Ascending aorta (tissue), 2 donors: ENCODE measurements at regions not wholly inside any gene's neighbourhood (a gene's known extent, or its start where the extent isn't known, plus 50 kb on each side); places are given as distances from the start of the nearest gene placed in this dataset.

Source experiments
- DNase-seq, 2 donors: peaks; one replicate each; pipeline ENCODE4 v3.0.0-alpha.2; 2019; ENCODE audit warnings: low spot score in 2 of 2
- H3K27ac ChIP-seq, 2 donors: fragments of 200-600 bp; sonication (generic); one replicate each; pipeline ENCODE4 v1.5.1; 2016 to 2017; ENCODE audit warnings: mild to moderate bottlenecking in 1 of 2
- H3K27me3 ChIP-seq: fragments of 200-600 bp; sonication (generic); one replicate; pipeline ENCODE4 v1.5.1; 2017
- H3K36me3 ChIP-seq, 2 donors: fragments of 200-600 bp; sonication (generic); one replicate each; pipeline ENCODE4 v1.5.1; 2016
- H3K4me1 ChIP-seq, 2 donors: fragments of 200-600 bp; sonication (generic); one replicate each; pipeline ENCODE4 v1.5.1; 2016 to 2017; ENCODE audit warnings: mild to moderate bottlenecking in 1 of 2
- H3K4me3 ChIP-seq, 2 donors: fragments of 200-600 bp; sonication (generic); one replicate each; pipeline ENCODE4 v1.5.1; 2016 to 2017; ENCODE audit warnings: mild to moderate bottlenecking in 1 of 2
- H3K9me3 ChIP-seq, 2 donors: fragments of 200-600 bp; sonication (generic); one replicate each; pipeline ENCODE4 v1.5.1; 2016
- intact Hi-C: fragments of 100-400 bp; cut with DNase I; formaldehyde crosslinking; loops from one replicate; pipeline ENCODE4 v1.15.1; 2023
- TF ChIP-seq, protein P1 (sequence below), 3 experiments: fragments of 200-600 bp in 2 of 3; fragments of 450-650 bp in 1 of 3; sonication (generic) in 2 of 3; IDR thresholded peaks; one replicate each; pipeline ENCODE4 v1.5.1; 2016 to 2019; ENCODE audit warnings: antibody characterized with exemption in 3 of 3, mild to moderate bottlenecking in 1 of 3, moderate library complexity in 1 of 3

DNA sequence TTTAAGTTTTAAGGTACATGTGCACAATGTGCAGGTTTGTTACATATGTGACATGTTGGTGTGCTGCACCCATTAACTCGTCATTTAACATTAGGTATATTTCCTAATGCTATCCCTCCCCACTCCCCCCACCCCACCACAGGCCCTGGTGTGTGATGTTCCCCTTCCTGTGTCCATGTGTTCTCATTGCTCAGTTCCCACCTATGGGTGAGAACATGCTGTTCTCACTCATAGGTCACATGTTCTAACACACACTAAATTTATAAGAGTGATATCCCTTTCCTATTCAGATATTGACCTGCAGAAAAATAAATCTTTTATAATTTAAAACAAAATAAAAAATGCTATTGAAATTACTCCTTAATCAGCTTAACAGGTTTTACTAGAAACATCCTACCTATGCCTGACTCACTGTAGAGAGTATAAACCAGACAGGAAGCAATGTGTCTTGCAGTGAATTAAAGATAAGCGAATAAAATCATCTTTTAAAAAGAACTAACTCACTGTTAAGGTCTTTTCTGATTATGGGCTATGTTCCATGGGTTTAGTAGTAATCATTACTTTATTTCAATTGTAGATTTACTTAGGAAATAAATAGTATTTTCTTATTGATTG is 82.0 kb upstream of the DPH5 start:
- Histone ChIP-seq H3K4me1 (no peaks in the 10 kb centered on the region), H3K36me3 (no peaks in the 10 kb centered on the region), H3K27ac (no peak overlapping the region), H3K27me3 (no peaks in the 10 kb centered on the region), H3K4me3 (no peak overlapping the region), H3K9me3 (no peaks in the 10 kb centered on the region)
- no peak for DNase-seq
- TF ChIP-seq, protein P1, sequence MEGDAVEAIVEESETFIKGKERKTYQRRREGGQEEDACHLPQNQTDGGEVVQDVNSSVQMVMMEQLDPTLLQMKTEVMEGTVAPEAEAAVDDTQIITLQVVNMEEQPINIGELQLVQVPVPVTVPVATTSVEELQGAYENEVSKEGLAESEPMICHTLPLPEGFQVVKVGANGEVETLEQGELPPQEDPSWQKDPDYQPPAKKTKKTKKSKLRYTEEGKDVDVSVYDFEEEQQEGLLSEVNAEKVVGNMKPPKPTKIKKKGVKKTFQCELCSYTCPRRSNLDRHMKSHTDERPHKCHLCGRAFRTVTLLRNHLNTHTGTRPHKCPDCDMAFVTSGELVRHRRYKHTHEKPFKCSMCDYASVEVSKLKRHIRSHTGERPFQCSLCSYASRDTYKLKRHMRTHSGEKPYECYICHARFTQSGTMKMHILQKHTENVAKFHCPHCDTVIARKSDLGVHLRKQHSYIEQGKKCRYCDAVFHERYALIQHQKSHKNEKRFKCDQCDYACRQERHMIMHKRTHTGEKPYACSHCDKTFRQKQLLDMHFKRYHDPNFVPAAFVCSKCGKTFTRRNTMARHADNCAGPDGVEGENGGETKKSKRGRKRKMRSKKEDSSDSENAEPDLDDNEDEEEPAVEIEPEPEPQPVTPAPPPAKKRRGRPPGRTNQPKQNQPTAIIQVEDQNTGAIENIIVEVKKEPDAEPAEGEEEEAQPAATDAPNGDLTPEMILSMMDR (IDR thresholded peaks at IDR 0.05) = no peak
- intact Hi-C loops = no loop called here

DNA sequence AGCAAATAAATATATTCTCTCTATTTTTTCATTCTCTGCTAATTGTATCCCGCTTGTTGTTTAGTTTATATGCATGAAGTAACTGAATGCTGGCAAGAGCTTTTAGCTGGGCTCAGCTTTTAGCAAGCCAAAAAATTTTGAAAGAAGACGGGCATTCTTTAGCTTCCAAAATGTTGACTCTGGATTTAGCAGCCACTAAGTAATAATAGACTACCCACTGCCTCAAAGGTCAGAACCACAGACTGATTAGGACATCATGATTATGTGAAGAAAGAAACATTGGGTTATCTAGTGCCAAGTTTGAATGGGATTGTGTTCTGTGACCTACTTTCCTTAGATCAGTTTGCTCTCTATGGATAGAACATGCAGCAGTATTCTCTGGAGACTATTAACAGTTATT is 80.3 kb upstream of the DPH5 start:
- no peaks in the 10 kb centered on the region for H3K27me3 ChIP-seq
- no peaks in the 10 kb centered on the region for H3K9me3 ChIP-seq
- intact Hi-C loops = no loop called here
- no peaks in the 10 kb centered on the region for H3K4me1 ChIP-seq
- no peak overlapping the region for H3K27ac ChIP-seq
- no peak for DNase-seq
- TF ChIP-seq, protein P1 (IDR thresholded peaks at IDR 0.05) = no peak
- H3K4me3 ChIP-seq = no peak overlapping the region
- no peaks in the 10 kb centered on the region for H3K36me3 ChIP-seq

DNA sequence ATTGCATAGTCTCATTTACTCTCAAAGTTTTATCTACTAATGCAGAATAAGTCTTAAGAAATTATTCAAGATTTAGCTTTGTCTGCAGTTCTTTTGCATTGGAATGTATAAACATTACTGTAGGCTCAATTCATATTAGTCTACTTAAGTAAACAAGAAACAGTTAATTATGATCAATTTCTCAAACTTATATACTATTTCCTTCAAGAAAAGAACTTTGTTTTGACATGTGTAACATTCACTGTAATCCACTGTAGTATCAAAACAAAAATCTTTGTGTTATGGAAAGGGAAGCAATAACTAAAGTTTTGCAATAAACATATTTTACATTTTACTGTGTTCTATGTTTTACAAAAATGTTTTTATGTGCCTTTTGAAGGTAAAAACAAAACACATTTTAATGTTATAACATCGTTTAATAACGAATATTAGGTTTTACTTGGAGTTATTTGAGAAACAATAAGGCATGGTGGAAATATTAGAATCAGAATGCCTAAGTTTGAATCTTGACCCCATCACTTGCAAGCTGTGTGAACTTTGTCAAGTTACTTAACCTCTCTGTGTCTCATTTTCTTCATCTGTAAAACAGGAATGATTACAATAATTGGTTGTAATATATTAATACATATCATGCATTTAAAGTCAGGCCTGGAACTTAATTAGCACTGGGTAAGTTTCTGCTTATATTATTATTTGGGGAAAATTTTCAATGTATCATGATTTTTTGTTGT is 77.0 kb upstream of the DPH5 start:
- Histone ChIP-seq H3K36me3 (no peaks in the 10 kb centered on the region), H3K27ac (no peak overlapping the region), H3K27me3 (no peaks in the 10 kb centered on the region), H3K4me1 (no peaks in the 10 kb centered on the region), H3K9me3 (no peaks in the 10 kb centered on the region), H3K4me3 (no peak overlapping the region)
- DNase-seq = no peak
- intact Hi-C loops = no loop called here
- TF ChIP-seq, protein P1 (IDR thresholded peaks at IDR 0.05) = no peak

DNA sequence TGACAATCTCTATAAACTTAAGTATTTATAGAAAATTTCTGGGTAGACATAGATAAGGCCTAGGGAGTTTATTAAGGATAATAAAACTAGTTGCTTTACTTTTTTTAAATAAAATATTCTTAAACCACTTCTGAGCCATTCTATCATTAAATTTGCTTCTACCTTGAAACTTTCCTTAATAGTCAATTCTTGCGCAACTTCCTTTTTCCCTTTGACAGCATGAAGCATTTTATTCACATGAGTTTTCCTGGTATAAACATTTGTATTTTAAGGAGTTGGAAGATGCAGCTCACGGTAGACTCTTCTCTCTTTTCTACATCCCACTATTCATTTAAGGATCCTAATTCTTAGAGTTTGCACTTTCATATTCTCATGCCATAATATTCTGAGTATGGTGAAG is 75.8 kb upstream of the DPH5 start:
- H3K4me3 ChIP-seq = no peak overlapping the region
- H3K9me3 ChIP-seq = no peaks in the 10 kb centered on the region
- intact Hi-C loops = no loop called here
- no peak for DNase-seq
- H3K27me3 ChIP-seq = no peaks in the 10 kb centered on the region
- H3K36me3 ChIP-seq = no peaks in the 10 kb centered on the region
- no peaks in the 10 kb centered on the region for H3K4me1 ChIP-seq
- no peak overlapping the region for H3K27ac ChIP-seq
- TF ChIP-seq, protein P1 (IDR thresholded peaks at IDR 0.05) = no peak

DNA sequence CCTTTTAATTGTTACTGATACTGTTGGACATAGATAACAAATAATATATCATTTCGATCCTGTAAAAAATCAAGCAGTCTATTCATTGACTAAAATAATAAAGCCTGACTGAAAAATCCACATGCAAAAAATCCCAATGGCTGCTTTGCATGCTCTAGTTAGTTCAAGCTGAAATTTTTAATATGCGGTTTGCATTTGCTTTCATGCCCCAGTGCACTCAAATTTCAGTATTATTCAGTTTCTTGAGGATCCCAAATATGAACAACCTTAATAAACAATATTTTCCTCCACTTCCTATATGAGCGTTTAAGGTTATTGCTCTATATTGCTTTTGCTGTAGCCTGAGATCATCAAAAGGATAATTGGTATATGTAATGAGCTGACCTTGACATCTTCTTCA is 75.1 kb upstream of the DPH5 start:
- TF ChIP-seq, protein P1 (IDR thresholded peaks at IDR 0.05) = no peak
- no peaks in the 10 kb centered on the region for H3K27me3 ChIP-seq
- intact Hi-C loops = no loop called here

More for the DNA sequence above, 75.1 kb upstream of the DPH5 start:
- no peak for DNase-seq
- H3K36me3 ChIP-seq = no peaks in the 10 kb centered on the region
- H3K4me3 ChIP-seq = no peak overlapping the region
- H3K27ac ChIP-seq = no peak overlapping the region
- H3K9me3 ChIP-seq = no peaks in the 10 kb centered on the region
- no peaks in the 10 kb centered on the region for H3K4me1 ChIP-seq
